GM10248 (cell line): ENCODE measurements at regions not wholly inside any gene's neighbourhood (a gene's known extent, or its start where the extent isn't known, plus 50 kb on each side); places are given as distances from the start of the nearest gene placed in this dataset.

ENCODE experiments used
- CTCF ChIA-PET: fragments of 300-600 bp; sonication (Branson Sonifier 250); formaldehyde crosslinking; extraction: SDS; loops from one replicate; lab custom pipeline; 2021; ENCODE audit warnings: antibody characterized with exemption; lab: Yijun Ruan, JAX
- POLR2A ChIA-PET: fragments of 350-650 bp; sonication (Branson Sonifier 250); formaldehyde crosslinking; extraction: SDS; loops from one replicate; lab custom pipeline; 2020; ENCODE audit warnings: antibody characterized with exemption; lab: Yijun Ruan, JAX
- DNase-seq: peaks from one replicate; pipeline ENCODE4 v3.0.0; 2012; ENCODE audit errors: extremely low spot score
- TF ChIP-seq, protein P1 (sequence below): IDR thresholded peaks from 2 replicates; pipeline ENCODE4 v1.5.1; 2012; ENCODE audit warnings: mild to moderate bottlenecking, low read depth; ENCODE audit errors: extremely low read depth, missing control alignments, control extremely low read depth

DNA sequence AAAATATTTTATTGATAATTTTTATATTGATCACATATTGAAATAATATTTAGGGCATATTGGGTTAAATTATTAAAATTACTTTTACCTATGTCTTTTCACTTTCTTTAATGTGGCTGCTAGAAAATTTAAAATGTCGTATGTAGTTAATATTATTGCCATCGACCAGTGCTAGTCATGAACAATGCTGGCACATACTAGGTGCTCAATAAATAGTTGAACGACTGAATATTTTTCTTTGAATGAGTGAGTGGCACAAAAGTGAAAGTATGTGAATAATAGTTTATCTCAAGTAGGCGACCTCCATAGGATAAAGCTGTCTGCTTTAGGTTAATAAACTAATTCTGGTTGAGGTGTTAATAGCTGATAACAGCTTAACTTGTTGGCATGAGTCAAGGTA is 150.8 kb upstream of the FGGY start:
- CTCF ChIA-PET: no interaction called here
- no peak for DNase-seq
- TF ChIP-seq, protein P1, sequence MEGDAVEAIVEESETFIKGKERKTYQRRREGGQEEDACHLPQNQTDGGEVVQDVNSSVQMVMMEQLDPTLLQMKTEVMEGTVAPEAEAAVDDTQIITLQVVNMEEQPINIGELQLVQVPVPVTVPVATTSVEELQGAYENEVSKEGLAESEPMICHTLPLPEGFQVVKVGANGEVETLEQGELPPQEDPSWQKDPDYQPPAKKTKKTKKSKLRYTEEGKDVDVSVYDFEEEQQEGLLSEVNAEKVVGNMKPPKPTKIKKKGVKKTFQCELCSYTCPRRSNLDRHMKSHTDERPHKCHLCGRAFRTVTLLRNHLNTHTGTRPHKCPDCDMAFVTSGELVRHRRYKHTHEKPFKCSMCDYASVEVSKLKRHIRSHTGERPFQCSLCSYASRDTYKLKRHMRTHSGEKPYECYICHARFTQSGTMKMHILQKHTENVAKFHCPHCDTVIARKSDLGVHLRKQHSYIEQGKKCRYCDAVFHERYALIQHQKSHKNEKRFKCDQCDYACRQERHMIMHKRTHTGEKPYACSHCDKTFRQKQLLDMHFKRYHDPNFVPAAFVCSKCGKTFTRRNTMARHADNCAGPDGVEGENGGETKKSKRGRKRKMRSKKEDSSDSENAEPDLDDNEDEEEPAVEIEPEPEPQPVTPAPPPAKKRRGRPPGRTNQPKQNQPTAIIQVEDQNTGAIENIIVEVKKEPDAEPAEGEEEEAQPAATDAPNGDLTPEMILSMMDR: no peak
- POLR2A ChIA-PET: no interaction called here

DNA sequence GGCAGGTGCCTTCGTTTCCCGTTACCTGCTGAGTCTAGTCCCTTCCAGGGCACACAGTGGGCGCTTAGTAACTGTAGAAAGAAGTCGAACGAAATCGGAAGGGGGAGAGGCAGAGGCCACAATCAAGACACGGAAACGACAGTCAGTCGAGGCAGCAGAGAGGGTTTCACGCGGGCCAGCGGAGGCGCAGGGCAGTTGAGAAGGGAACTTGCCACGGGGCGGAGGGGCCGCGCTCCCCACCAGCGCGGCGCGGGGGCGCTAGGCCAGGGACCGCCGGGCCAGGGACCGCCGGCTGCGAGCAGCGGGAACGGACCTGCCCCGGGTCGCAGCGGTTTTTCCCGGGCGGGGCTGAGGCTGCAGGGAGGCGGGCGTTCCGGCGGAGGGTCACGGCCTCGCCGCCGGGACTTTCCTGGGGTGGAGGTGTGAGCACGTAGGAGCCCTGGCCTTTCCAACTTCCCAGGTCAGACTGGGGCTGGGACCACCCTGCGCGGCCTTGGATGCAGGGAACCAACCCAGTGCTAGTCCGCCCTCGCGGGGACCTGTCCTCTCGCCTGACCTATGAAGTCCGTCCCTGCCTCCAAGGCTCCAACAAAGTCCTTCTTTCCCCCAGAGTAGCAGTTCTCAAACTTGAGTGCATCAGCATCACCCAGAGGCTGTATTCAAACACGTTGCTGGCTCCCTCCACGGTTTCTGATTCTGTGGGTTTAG is 150.1 kb upstream of the FGGY start:
- peak; percentile 78 for DNase-seq
- TF ChIP-seq, protein P1: peak; percentile 39
- ChIA-PET CTCF (no interaction called here), POLR2A (no interaction called here)

DNA sequence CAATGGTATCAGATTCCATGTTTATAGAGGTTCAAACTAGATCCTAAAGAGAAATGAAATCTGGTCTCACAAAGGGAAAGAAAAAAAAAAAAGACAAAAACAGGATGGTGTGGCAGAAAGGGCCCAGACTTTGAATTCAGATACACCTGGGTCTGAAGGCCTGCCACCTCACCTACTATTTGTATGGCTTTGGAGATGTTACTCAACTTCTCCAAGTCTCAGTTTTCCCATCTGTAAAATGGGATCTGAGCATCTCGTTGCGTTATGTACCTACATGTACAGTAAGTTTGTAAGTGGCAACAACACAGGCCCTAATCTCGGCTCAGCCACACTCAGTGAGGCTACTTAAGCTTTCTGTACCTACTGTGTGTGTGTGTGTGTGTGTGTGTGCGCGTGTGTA is 147.5 kb upstream of the FGGY start:
- TF ChIP-seq, protein P1: no peak
- CTCF ChIA-PET: interaction anchor here (0.8 to 2.3 kb wide), 5 partner anchors 8 to 549 kb away, joined by 3 to 8 read pairs (median 4); no protein-coding TSS in a partner anchor
- no peak for DNase-seq
- POLR2A ChIA-PET: no interaction called here

DNA sequence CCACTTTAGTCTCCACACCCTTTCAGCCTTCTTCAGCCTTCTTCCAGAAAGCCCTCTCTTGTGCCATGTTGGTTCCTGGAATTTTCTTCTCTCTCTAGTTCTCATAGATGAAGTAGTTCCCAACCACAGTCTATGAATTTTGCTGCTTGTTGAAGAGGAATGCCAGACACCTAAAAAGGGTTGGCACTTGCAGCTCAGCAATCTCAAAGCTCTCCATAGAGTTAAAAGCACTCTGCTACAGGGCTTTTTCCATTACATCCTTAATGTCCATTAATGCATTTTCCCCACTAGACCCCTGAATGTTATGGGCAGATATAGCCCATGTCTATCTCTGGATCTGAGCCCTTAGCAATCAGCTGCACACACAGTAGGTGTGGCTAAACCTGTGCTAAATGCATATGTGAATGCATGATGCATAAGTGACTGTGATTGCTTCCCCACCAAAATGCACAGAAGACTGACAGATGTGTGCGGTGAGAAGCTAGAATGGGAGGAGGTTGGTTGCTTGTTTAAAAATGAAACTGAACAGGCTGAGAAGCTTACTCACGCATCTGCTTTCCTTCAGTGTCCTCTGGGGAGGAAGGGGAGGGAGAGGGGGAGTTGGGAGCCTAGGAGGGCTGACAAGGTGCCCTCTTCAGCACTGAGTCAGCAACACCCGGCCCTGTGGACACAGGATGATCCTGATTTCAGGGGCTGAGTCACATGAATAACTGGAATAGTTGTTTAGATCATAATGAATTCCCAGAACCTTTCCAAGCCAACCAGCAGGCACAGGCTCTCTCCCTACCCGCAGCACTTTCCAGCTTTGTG is 146.1 kb upstream of the FGGY start:
- CTCF ChIA-PET: interaction anchor here (0.7 to 2.3 kb wide), 4 partner anchors 72 to 549 kb away, joined by 3 to 6 read pairs (median 3); no protein-coding TSS in a partner anchor
- peak; percentile 47 for DNase-seq
- TF ChIP-seq, protein P1: no peak
- POLR2A ChIA-PET: no interaction called here

DNA sequence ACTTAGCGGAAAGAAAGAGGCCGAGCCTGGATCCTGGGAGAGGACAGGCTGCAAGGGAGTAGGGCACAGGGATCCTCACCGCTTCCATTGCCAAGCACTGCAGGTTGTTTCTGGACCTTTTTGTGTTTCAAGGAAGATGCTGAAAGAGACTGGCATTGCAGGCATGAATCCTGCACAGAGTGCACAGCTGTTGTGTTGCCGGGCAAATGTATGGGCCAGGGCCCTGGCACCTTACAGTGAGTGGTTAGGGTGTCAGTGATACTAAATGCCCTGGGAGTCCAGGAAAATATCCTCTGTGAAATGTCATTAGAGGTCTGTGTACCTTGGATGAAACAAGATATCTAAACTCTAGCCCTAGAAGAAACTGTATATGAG is 145.5 kb upstream of the FGGY start:
- ChIA-PET POLR2A (no interaction called here), CTCF (interaction anchor here (0.7 to 2.3 kb wide), 6 partner anchors 10 to 548 kb away, joined by 3 to 6 read pairs (median 4); no protein-coding TSS in a partner anchor)
- TF ChIP-seq, protein P1: no peak
- DNase-seq: no peak

DNA sequence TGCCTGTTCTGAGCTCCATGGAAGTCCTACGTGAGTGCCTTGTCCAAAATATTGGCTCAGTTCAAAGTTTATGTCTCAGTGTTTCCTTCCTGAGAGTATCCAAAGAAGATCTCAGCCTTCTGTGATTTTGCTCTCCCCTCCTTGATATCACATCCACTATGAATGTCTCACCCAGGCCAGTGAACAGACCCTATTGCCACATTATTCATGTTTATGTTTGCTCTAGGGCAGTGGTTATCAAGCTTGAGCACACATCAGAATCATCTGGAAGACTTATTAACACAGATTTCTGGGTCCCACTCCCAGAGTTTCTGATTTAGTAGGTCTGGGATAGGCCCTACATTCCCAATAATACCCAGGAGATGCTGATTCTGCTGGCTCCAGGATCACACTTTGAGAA is 145.0 kb upstream of the FGGY start:
- POLR2A ChIA-PET: no interaction called here

More for the DNA sequence above, 145.0 kb upstream of the FGGY start:
- CTCF ChIA-PET: interaction anchor here (0.9 to 2.0 kb wide), 3 partner anchors 10 to 105 kb away, joined by 3 to 6 read pairs (median 4); no protein-coding TSS in a partner anchor
- TF ChIP-seq, protein P1: no peak
- no peak for DNase-seq
